RPMI8226 (cell line): ENCODE measurements at regions not wholly inside any gene's neighbourhood (a gene's known extent, or its start where the extent isn't known, plus 50 kb on each side); places are given as distances from the start of the nearest gene placed in this dataset.

Experiments used
- DNase-seq: peaks from one replicate; pipeline ENCODE4 v3.0.0-alpha.2; 2015

GRCh38 chrY:15162211-15162610 lies 637.9 kb downstream of the NLGN4Y start:
- DNase-seq = no peak

DNA sequence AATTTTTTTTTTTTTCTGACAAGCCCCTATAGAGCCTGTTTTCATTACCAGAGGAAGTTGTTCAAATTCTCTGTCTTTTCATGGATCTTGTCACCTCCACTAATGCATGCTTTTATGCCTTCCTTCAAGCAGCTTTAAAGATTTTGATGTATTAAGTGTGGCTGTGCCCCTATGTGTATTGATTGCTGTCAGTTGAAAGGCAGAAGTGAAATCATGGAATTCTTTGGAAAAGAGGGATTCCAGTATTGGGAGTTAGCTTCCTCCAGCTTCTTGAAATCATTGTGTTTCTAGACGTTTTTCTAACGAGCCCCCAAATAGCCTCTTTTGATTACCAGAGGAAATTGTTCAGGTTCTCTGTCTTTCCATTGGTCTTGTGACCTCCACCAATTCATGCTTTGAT lies 655.6 kb downstream of the NLGN4Y start:
- no peak for DNase-seq

GRCh38 chrY:15229056-15229455 lies 704.7 kb downstream of the NLGN4Y start:
- no peak for DNase-seq

DNA sequence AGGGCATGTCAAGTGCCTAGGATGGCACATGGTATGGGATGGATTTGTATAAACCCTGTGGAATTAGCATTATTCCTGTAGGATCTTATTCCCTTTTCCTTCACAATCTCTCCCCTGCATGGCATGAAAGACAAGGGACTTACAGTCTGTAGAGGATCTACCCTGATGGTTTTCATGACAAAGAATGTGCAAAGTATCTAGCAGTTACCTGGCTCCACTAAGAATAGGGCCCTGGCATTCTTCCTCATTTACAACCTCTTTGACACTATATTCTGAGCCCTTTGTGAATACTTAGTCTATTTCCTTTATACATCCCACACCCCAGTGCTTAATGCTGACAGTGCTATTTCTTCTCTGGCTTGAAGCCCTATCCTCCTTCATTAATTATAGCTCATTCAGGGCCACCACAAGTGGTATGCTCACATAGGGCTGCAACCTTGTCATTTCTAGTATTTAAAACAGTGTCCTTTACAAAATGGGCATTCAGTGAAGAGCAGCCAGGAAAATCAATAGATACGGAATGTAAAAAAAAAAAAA lies 715.3 kb downstream of the NLGN4Y start:
- peak; percentile 4 for DNase-seq

GRCh38 chrY:15259286-15259685 lies 735.0 kb downstream of the NLGN4Y start:
- no peak for DNase-seq

- no peak for DNase-seq
Observed at GRCh38 chrY:15286572-15286971, 762.2 kb downstream of the NLGN4Y start.

DNA sequence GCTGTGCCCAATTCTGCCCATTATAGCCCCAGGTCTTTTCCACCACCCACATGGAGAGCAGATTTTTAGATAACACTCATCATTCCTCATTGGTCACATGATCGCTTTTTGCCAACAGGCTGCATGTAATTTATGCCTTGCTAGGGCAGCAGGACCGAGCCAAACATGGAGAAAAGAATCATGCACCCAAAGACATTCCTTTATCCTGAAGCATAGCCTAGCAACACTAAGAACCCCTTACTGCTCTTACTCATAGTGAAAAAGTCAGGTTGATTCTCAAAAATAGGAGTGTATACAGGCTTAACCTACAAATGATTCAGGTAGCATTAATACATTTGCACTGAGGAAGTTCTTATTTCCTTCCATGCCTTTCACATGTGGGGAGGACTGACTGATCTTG lies 765.5 kb downstream of the NLGN4Y start:
- DNase-seq = no peak

DNA sequence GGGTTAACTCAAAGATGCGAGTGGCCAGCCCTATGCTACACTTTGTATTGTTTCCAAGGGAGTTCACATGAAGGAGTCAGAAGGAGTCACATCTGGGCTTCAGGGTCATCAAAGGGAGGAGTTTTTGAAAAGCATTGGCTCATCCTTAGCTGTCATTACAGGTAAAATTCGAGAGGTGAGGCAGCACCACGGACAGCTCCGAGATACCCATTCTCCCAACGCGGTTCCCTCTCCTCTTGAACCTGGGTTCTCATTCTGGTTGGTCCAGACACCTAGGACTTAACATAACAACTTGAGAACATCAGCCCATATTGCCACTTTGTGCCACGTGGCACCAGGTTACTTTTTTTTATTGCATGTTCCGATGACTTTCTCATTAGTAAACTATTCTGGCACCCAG lies 768.6 kb downstream of the NLGN4Y start:
- DNase-seq = peak; percentile 6

GRCh38 chrY:15301879-15302278 lies 777.5 kb downstream of the NLGN4Y start:
- DNase-seq = no peak

GRCh38 chrY:15312166-15312565 lies 787.8 kb downstream of the NLGN4Y start:
- no peak for DNase-seq

DNA sequence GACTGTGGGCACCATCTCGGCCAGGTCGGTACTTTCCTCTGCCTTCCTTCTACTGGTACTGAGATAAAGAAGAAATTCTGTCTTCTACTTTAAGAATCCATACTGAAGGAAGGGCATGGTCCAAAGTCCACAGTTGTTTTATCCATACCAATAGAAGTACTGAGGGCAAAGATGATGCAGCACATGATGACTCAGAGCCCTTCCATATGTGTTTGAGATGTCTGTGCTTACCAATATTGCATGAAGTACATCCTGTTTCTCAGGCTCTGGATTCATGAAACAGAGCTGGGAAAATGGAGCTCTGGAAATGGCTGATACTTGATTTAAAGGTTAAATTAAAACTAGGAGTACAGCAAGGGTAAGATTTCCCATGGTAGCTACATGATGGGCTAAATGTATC lies 799.9 kb downstream of the NLGN4Y start:
- no peak for DNase-seq

- no peak for DNase-seq
Observed at GRCh38 chrY:15325201-15325600, 800.9 kb downstream of the NLGN4Y start.

DNA sequence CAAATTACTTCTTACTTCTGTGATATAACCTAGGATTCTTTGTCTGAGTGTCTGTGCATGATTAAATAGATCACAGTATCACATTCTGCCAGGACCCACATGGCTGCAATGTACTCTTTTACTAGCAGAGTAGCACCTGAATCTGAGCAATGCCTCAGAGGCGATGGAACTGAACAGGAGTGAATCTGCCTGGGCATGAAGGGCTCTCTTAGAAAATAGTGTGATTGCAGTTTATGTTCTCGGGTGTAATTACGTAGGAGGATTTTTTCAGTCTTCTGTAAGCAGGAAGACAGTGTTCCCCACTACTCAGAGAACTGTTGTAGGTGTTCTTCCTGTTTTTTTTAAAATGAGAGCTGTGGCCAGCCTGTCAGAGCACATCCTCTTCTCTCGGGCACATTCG lies 802.3 kb downstream of the NLGN4Y start:
- DNase-seq = peak; percentile 17

- DNase-seq = peak; percentile 55
Observed at GRCh38 chrY:15328848-15329247, 804.5 kb downstream of the NLGN4Y start.

DNA sequence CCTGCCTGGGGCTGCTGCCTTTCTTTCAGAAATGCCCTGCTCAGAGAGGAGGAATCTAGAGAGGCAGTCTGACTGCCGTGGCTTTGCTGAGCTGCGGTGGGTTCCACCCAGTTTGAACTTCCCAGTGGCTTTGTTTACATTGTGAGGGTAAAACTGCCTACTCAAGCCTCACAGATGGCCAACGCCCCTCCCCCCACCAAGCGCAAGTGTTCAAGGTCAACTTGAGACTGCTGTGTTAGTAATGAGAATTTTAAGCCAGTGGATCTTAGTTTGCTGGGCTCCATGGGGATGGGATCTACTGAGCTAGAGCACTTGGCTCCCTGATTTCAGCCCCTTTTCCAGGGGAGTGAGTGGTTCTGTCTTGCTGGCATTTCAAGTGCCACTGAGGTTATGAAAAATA lies 819.2 kb downstream of the NLGN4Y start:
- peak; percentile 70 for DNase-seq

- no peak for DNase-seq
Observed at GRCh38 chrY:15345471-15346155, 821.3 kb downstream of the NLGN4Y start.

DNA sequence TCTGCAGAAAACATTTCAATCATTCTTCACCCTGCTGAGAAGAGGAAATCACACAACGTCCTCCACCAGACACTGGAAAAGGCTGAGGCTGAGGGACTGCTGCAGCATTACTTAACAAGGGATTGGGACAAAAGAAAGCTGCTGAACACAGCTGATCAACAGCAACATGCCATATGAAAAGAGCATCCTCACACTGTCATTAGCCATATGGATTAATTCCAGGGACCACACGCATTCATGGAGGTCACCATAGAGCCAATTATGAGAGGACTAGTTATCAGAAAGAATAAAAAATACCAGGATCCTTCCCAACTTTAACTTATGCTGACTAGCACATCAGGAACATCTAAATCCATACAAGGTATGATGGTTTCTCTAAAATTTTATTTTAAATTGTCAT lies 825.0 kb downstream of the NLGN4Y start:
- DNase-seq = no peak

- peak; percentile 50 for DNase-seq
Observed at GRCh38 chrY:15355321-15355720, 831.0 kb downstream of the NLGN4Y start.

DNA sequence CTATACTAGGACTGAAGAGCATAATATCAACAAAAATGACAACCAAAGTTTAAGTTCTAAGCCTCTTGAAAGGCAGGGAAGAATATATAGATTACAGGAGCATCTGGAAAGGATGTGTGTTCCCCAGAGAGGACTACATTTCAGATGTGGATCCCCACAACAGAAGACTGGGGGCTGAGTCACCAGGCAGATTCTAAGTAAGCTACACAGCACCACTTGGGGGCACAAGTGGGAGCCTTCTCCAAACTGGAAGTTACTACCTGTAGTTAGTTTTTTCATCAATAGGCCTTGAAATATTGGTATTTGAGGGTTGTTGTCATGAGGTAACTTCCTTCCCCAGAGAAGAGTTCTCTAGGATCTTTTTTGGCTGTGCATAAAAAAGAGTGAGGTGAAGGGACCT lies 836.1 kb downstream of the NLGN4Y start:
- no peak for DNase-seq

- DNase-seq = peak; percentile 32
Observed at GRCh38 chrY:15364996-15365395, 840.7 kb downstream of the NLGN4Y start.

- no peak for DNase-seq
Observed at GRCh38 chrY:15368786-15369185, 844.5 kb downstream of the NLGN4Y start.

DNA sequence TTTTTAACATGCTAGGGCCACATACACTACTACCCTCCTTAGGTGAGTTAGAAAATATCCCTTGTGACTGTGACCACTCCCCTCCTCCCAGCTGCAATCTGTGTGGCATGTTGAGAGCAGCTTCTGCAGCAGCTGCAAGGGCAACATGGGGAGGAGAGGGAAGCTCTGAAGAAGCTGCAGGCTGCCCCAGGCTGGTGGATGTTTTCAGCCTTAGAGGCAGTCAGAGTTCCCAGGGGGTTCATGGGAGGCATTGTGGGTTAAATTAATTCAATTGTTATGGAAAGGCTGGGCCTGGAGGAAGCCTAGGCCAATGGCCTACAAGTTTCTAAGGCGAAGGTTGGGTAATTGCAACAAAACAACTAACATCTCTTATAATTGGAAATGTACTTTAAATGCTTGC lies 860.8 kb downstream of the NLGN4Y start:
- DNase-seq = no peak

DNA sequence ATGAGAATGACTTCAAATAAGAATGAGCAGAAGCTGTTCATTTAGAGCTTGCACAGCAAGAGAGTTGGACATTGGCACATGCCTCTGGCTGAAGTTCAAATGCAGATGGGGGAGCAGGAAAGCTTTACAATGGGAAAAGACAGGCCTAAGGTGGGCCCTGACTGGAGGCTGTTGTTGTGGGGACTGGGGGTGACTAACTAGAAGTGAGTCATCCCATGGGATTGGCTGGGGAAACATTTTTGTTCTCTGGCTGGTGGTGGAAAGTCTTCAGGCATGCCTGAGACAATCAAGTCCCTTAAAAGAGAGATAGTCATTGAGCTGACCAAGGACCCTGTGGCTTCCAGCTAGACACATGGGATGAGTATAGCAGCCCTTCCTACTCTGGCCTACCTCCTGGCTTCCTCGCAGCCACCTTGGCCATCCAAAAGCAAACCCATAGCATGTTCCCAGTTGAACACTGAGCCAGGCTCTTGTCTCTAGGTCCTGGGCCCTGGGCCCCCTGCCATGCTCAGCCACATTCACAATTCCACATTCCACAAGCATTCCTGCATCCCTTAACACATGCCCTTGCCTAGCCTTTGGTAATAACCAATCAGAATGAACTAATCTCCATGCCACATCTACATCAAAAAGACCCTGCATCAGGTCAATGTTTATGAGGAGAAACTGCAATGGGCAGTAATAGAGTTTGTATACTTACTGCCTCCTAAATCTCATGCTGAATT lies 873.4 kb downstream of the NLGN4Y start:
- DNase-seq = no peak

- DNase-seq = no peak
Observed at GRCh38 chrY:15402451-15402850, 878.1 kb downstream of the NLGN4Y start.

DNA sequence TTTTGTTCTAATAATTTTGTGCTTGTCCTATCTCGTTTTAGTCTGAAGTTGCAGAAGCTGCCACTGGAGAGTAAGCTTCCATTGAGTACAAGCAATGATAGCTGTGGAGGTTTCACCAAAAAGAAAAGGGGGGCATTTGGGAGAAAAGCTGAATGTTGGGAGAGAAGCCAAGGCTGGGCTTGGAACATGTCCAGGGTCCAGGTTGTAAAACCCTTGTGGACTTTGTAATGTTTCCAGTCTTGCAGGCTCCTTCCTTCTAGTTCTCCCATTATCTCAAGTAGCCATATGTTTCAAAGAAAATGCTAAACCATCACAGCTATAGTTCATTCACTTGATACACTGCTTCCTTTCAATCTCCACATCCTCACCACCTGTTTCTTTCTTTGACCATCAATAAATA lies 880.2 kb downstream of the NLGN4Y start:
- DNase-seq = no peak
